Liver (tissue), 8 donors: ENCODE measurements at regions not wholly inside any gene's neighbourhood (a gene's known extent, or its start where the extent isn't known, plus 50 kb on each side); places are given as distances from the start of the nearest gene placed in this dataset.

Experiments used
- DNase-seq: peaks from one replicate; pipeline ENCODE4 v3.0.0-alpha.2; 2017; ENCODE audit warnings: low spot score
- H3K27ac ChIP-seq, 2 donors: one replicate each; pipeline ENCODE4 v1.7.0; 2013; ENCODE audit warnings: inconsistent platforms in 2 of 2, low read length in 2 of 2, control low read depth in 1 of 2, low read depth in 1 of 2, mild to moderate bottlenecking in 1 of 2
- H3K27me3 ChIP-seq, 4 donors: one replicate each; pipeline versions ENCODE4 v1.6.1 to v1.7.0; 2013; ENCODE audit warnings: low read length in 3 of 4, inconsistent platforms in 1 of 4, mild to moderate bottlenecking in 1 of 4, moderate library complexity in 1 of 4; ENCODE audit not compliant: control insufficient read depth in 4 of 4, insufficient read depth in 4 of 4
- H3K36me3 ChIP-seq, 4 donors: one replicate each; pipeline versions ENCODE4 v1.6.1 to v1.7.0; 2013; ENCODE audit warnings: low read length in 3 of 4, mild to moderate bottlenecking in 3 of 4, low read depth in 1 of 4, moderate library complexity in 1 of 4; ENCODE audit not compliant: control insufficient read depth in 4 of 4, insufficient read depth in 3 of 4
- H3K4me1 ChIP-seq, 4 donors: one replicate each; pipeline versions ENCODE4 v1.6.1 to v1.7.0; 2013; ENCODE audit warnings: low read length in 3 of 4, mild to moderate bottlenecking in 3 of 4, moderate library complexity in 1 of 4; ENCODE audit not compliant: control insufficient read depth in 4 of 4, insufficient read depth in 4 of 4
- H3K4me3 ChIP-seq, 3 donors: one replicate each; pipeline versions ENCODE4 v1.6.1 to v1.7.0; 2013; ENCODE audit warnings: low read length in 3 of 3, control low read depth in 1 of 3, low read depth in 1 of 3, mild to moderate bottlenecking in 1 of 3
- H3K9ac ChIP-seq, 2 donors: one replicate each; pipeline ENCODE4 v1.7.0; 2013; ENCODE audit warnings: low read length in 2 of 2, mild to moderate bottlenecking in 2 of 2, moderate library complexity in 2 of 2, control low read depth in 1 of 2, low read depth in 1 of 2
- H3K9me3 ChIP-seq, 4 donors: one replicate each; pipeline versions ENCODE4 v1.6.1 to v1.7.0; 2013; ENCODE audit warnings: low read length in 3 of 4; ENCODE audit not compliant: control insufficient read depth in 4 of 4
- ATF3 ChIP-seq: IDR thresholded peaks from 2 replicates; pipeline ENCODE4 v1.6.1; 2016; ENCODE audit warnings: antibody characterized with exemption
- CTCF ChIP-seq: fragments of 150-350 bp; IDR thresholded peaks from 2 replicates; pipeline ENCODE4 v1.5.1; 2017; ENCODE audit warnings: improper control_type of control experiment, low read depth, low read length; ENCODE audit not compliant: missing input control
- EGR1 ChIP-seq, 2 donors: IDR thresholded peaks; 2 replicates each; pipeline ENCODE4 v1.6.1; 2016 to 2018; ENCODE audit warnings: antibody characterized with exemption in 2 of 2, low read depth in 2 of 2
- FOXA2 ChIP-seq: IDR thresholded peaks from 2 replicates; pipeline ENCODE4 v1.6.1; 2016; ENCODE audit warnings: antibody characterized with exemption
- GABPA ChIP-seq, 2 donors: IDR thresholded peaks in 1 of 2; conservative IDR thresholded peaks in 1 of 2; 2 replicates each; pipeline ENCODE4 v1.6.1; 2016; ENCODE audit warnings: antibody characterized with exemption in 2 of 2, mild to moderate bottlenecking in 1 of 2, moderate library complexity in 1 of 2
- HNF4A ChIP-seq, 2 donors: conservative IDR thresholded peaks; 2 replicates each; pipeline ENCODE4 v1.6.1; 2016; ENCODE audit warnings: antibody characterized with exemption in 2 of 2, mild to moderate bottlenecking in 2 of 2
- HNF4G ChIP-seq: IDR thresholded peaks from 2 replicates; pipeline ENCODE4 v1.6.1; 2016; ENCODE audit warnings: antibody characterized with exemption
- JUND ChIP-seq, 2 donors: IDR thresholded peaks; 2 replicates each; pipeline ENCODE4 v1.6.1; 2016; ENCODE audit warnings: antibody characterized with exemption in 2 of 2
- NR2F2 ChIP-seq: IDR thresholded peaks from 2 replicates; pipeline ENCODE4 v1.6.1; 2016; ENCODE audit warnings: antibody characterized with exemption
- RAD21 ChIP-seq, 2 donors: IDR thresholded peaks; 2 replicates each; pipeline ENCODE4 v1.6.1; 2016; ENCODE audit warnings: antibody characterized with exemption in 2 of 2, mild to moderate bottlenecking in 2 of 2
- RXRA ChIP-seq, 2 donors: IDR thresholded peaks; 2 replicates each; pipeline ENCODE4 v1.6.1; 2017 to 2018; ENCODE audit warnings: antibody characterized with exemption in 2 of 2, mild to moderate bottlenecking in 1 of 2
- SP1 ChIP-seq: IDR thresholded peaks from 2 replicates; pipeline ENCODE4 v1.6.1; 2018; ENCODE audit warnings: antibody characterized with exemption, mild to moderate bottlenecking
- TAF1 ChIP-seq: conservative IDR thresholded peaks from 2 replicates; pipeline ENCODE4 v1.6.1; 2016; ENCODE audit warnings: antibody characterized with exemption, mild to moderate bottlenecking
- YY1 ChIP-seq: IDR thresholded peaks from 2 replicates; pipeline ENCODE4 v1.6.1; 2016; ENCODE audit warnings: antibody characterized with exemption, mild to moderate bottlenecking
- ZBTB33 ChIP-seq: IDR thresholded peaks from 2 replicates; pipeline ENCODE4 v1.6.1; 2016; ENCODE audit warnings: antibody characterized with exemption
- WGBS: extraction: QIAGEN DNeasy Blood & Tissue Kit; methylation state at CpG from one replicate; pipeline ENCODE4 v1.1.7; 2013; 5-methylcytosine and 5-hydroxymethylcytosine counted together
- TF ChIP-seq, protein P1 (sequence below): IDR thresholded peaks from 2 replicates; pipeline ENCODE4 v1.6.1; 2016; ENCODE audit warnings: antibody characterized with exemption
- TF ChIP-seq, protein P2 (sequence below): IDR thresholded peaks from 2 replicates; pipeline ENCODE4 v1.6.1; 2016; ENCODE audit warnings: antibody characterized with exemption, mild to moderate bottlenecking
- donor health status: healthy.
- donor health status: healthy.
- donor health status: healthy.
- donor health status: healthy.
- donor health status: healthy.

- no peak overlapping the region for H3K4me3 ChIP-seq
- H3K9ac ChIP-seq, result no peak overlapping the region
- no peaks in the 10 kb centered on the region for H3K27me3 ChIP-seq
- H3K36me3 ChIP-seq, result no peaks in the 10 kb centered on the region
- TF ChIP-seq GABPA (IDR thresholded peaks at IDR 0.05 in 1 of 2, conservative IDR thresholded peaks at IDR 0.05 in 1 of 2) (no peak), RAD21 (IDR thresholded peaks at IDR 0.05) (no peak), SP1 (no peak), HNF4G (no peak), ZBTB33 (no peak), HNF4A (conservative IDR thresholded peaks at IDR 0.05) (no peak), RXRA (IDR thresholded peaks at IDR 0.05) (no peak), FOXA2 (no peak), NR2F2 (no peak), JUND (IDR thresholded peaks at IDR 0.05) (no peak), EGR1 (IDR thresholded peaks at IDR 0.05; ENCODE audit: low read depth in 2 of 2) (no peak), YY1 (no peak)
- TF ChIP-seq, protein P1, sequence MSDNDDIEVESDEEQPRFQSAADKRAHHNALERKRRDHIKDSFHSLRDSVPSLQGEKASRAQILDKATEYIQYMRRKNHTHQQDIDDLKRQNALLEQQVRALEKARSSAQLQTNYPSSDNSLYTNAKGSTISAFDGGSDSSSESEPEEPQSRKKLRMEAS, result no peak
- TF ChIP-seq, protein P2, sequence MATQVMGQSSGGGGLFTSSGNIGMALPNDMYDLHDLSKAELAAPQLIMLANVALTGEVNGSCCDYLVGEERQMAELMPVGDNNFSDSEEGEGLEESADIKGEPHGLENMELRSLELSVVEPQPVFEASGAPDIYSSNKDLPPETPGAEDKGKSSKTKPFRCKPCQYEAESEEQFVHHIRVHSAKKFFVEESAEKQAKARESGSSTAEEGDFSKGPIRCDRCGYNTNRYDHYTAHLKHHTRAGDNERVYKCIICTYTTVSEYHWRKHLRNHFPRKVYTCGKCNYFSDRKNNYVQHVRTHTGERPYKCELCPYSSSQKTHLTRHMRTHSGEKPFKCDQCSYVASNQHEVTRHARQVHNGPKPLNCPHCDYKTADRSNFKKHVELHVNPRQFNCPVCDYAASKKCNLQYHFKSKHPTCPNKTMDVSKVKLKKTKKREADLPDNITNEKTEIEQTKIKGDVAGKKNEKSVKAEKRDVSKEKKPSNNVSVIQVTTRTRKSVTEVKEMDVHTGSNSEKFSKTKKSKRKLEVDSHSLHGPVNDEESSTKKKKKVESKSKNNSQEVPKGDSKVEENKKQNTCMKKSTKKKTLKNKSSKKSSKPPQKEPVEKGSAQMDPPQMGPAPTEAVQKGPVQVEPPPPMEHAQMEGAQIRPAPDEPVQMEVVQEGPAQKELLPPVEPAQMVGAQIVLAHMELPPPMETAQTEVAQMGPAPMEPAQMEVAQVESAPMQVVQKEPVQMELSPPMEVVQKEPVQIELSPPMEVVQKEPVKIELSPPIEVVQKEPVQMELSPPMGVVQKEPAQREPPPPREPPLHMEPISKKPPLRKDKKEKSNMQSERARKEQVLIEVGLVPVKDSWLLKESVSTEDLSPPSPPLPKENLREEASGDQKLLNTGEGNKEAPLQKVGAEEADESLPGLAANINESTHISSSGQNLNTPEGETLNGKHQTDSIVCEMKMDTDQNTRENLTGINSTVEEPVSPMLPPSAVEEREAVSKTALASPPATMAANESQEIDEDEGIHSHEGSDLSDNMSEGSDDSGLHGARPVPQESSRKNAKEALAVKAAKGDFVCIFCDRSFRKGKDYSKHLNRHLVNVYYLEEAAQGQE, result no peak
- H3K27ac ChIP-seq, result no peak overlapping the region
- DNase-seq, result no peak
- 83% methylated on average over 3 of the region's 3 CpGs for WGBS
- H3K9me3 ChIP-seq, result peaks cover 0 to 3% (median under 1%) of the 10 kb centered on the region in 4 donors
- H3K4me1 ChIP-seq, result no peaks in the 10 kb centered on the region
Observed at GRCh38 chr12:25017336-25017735, 68.4 kb upstream of the BCAT1 start.

GRCh38 chr12:25014961-25015360 is 66.1 kb upstream of the BCAT1 start:
- no peaks in the 10 kb centered on the region for H3K4me1 ChIP-seq
- H3K36me3 ChIP-seq, result no peaks in the 10 kb centered on the region
- H3K27ac ChIP-seq, result no peak overlapping the region
- H3K9me3 ChIP-seq, result peaks cover 0 to 3% (median under 1%) of the 10 kb centered on the region in 4 donors
- no peak overlapping the region for H3K4me3 ChIP-seq
- TF ChIP-seq RXRA (IDR thresholded peaks at IDR 0.05), result no peak
- no peak for TF ChIP-seq NR2F2
- no peak for TF ChIP-seq EGR1 (IDR thresholded peaks at IDR 0.05; ENCODE audit: low read depth in 2 of 2)
- TF ChIP-seq SP1, result no peak
- no peak for TF ChIP-seq CTCF
- no peak for TF ChIP-seq YY1
- TF ChIP-seq, protein P2, result no peak
- no peak for TF ChIP-seq FOXA2
- TF ChIP-seq RAD21 (IDR thresholded peaks at IDR 0.05), result no peak
- TF ChIP-seq ZBTB33, result no peak
- TF ChIP-seq, protein P1, result no peak
- TF ChIP-seq HNF4G, result no peak
- no peak for TF ChIP-seq JUND (IDR thresholded peaks at IDR 0.05)
- no peak for TF ChIP-seq TAF1
- TF ChIP-seq ATF3, result no peak
- TF ChIP-seq HNF4A (conservative IDR thresholded peaks at IDR 0.05), result no peak
- H3K9ac ChIP-seq, result no peak overlapping the region
- no peak for DNase-seq
- H3K27me3 ChIP-seq, result no peaks in the 10 kb centered on the region
- 92% methylated on average over 2 of the region's 2 CpGs for WGBS
